Natural killer cell (primary cell): ENCODE measurements at regions not wholly inside any gene's neighbourhood (a gene's known extent, or its start where the extent isn't known, plus 50 kb on each side); places are given as distances from the start of the nearest gene placed in this dataset.

Source experiments
- ATAC-seq, 3 donors: fragments of 150-1000 bp in 2 of 3; fragments of 200-7000 bp in 1 of 3; cut with Tn5 transposase; 1 replicate in 1 of 3; 2 replicates in 2 of 3; pipeline ENCODE4 v1.10.0; 2021; ENCODE audit warnings: mild to moderate bottlenecking in 2 of 3, moderate library complexity in 2 of 3
- DNase-seq, 2 donors: peaks; one replicate each; pipeline versions ENCODE4 v3.0.0 to v3.0.0-alpha.2; 2013 to 2021; ENCODE audit warnings: mixed read lengths in 1 of 2
- H3K27ac ChIP-seq: one replicate; pipeline ENCODE4 v1.5.1; 2013; ENCODE audit warnings: mild to moderate bottlenecking, low read length
- H3K27me3 ChIP-seq: one replicate; pipeline ENCODE4 v1.6.1; 2013; ENCODE audit warnings: low read length; ENCODE audit not compliant: control insufficient read depth, insufficient read depth
- H3K36me3 ChIP-seq: one replicate; pipeline ENCODE4 v1.6.1; 2013; ENCODE audit warnings: low read length; ENCODE audit not compliant: control insufficient read depth, insufficient read depth
- H3K4me1 ChIP-seq: one replicate; pipeline ENCODE4 v1.6.1; 2013; ENCODE audit warnings: low read length; ENCODE audit not compliant: control insufficient read depth, insufficient read depth
- H3K4me3 ChIP-seq: one replicate; pipeline ENCODE4 v1.5.1; 2013; ENCODE audit warnings: low read length
- H3K9me3 ChIP-seq: one replicate; pipeline ENCODE4 v1.6.1; 2013; ENCODE audit warnings: low read length; ENCODE audit not compliant: control insufficient read depth, insufficient read depth
- H3K27ac Mint-ChIP-seq, 2 donors: one replicate each; pipeline ENCODE4 v1.8.0; 2022; ENCODE audit warnings: mild to moderate bottlenecking in 2 of 2, mixed read lengths in 2 of 2, moderate library complexity in 1 of 2
- H3K27me3 Mint-ChIP-seq, 2 donors: one replicate each; pipeline ENCODE4 v1.8.0; 2022; ENCODE audit warnings: low read depth in 2 of 2, mixed read lengths in 2 of 2
- H3K36me3 Mint-ChIP-seq: one replicate; pipeline ENCODE4 v1.8.0; 2022; ENCODE audit warnings: mixed read lengths
- H3K4me1 Mint-ChIP-seq, 2 donors: one replicate each; pipeline ENCODE4 v1.8.0; 2022; ENCODE audit warnings: mixed read lengths in 2 of 2
- H3K4me3 Mint-ChIP-seq: one replicate; pipeline ENCODE4 v1.8.0; 2022; ENCODE audit warnings: mild to moderate bottlenecking, moderate library complexity, mixed read lengths
- H3K9me3 Mint-ChIP-seq, 2 donors: one replicate each; pipeline ENCODE4 v1.8.0; 2022; ENCODE audit warnings: mixed read lengths in 2 of 2
- WGBS: methylation state at CpG from one replicate; pipeline ENCODE4 v1.1.7; 2013; ENCODE audit warnings: missing lambda C conversion rate; ENCODE audit not compliant: insufficient coverage; 5-methylcytosine and 5-hydroxymethylcytosine counted together
- intact Hi-C: fragments of 100-400 bp; cut with micrococcal nuclease; formaldehyde crosslinking; loops from one replicate; pipeline ENCODE4 v1.14.2; 2022
- TF ChIP-seq, protein P1 (sequence below): fragments of 200-600 bp; IDR thresholded peaks from one replicate; pipeline ENCODE4 v1.8.0; 2022; ENCODE audit warnings: antibody characterized with exemption

DNA sequence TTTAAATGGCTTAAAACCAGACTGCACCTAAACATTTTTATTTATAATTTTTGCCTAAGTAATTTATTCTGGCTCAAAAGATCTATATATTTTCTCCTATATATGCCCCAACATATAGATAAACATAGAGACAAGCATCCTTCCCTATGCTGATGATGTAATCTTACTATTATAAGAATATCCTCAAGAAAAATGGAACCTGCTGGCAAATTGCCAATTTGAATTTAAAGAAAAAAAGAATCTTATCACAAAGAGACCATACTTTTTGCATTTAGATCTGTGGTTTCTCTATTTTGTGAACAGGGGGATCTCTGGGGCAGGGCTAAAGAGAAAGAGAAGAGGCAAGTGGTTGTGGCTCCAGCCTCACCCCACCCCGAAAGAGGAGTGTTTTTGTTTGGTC lies 107.2 kb upstream of the CMC1 start:
- H3K4me1 ChIP-seq = no peaks in the 10 kb centered on the region
- no peak overlapping the region for H3K4me3 ChIP-seq
- no peaks in the 10 kb centered on the region for H3K9me3 Mint-ChIP-seq
- WGBS = no CpG with 5 or more reads among the region's 1 CpG
- DNase-seq = no peak
- H3K27me3 Mint-ChIP-seq = peaks cover 0 to 9% of the 10 kb centered on the region in 2 donors
- no peaks in the 10 kb centered on the region for H3K27me3 ChIP-seq
- TF ChIP-seq, protein P1, sequence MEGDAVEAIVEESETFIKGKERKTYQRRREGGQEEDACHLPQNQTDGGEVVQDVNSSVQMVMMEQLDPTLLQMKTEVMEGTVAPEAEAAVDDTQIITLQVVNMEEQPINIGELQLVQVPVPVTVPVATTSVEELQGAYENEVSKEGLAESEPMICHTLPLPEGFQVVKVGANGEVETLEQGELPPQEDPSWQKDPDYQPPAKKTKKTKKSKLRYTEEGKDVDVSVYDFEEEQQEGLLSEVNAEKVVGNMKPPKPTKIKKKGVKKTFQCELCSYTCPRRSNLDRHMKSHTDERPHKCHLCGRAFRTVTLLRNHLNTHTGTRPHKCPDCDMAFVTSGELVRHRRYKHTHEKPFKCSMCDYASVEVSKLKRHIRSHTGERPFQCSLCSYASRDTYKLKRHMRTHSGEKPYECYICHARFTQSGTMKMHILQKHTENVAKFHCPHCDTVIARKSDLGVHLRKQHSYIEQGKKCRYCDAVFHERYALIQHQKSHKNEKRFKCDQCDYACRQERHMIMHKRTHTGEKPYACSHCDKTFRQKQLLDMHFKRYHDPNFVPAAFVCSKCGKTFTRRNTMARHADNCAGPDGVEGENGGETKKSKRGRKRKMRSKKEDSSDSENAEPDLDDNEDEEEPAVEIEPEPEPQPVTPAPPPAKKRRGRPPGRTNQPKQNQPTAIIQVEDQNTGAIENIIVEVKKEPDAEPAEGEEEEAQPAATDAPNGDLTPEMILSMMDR = no peak
- no peak overlapping the region for H3K27ac Mint-ChIP-seq
- no peaks in the 10 kb centered on the region for H3K36me3 Mint-ChIP-seq
- H3K4me3 Mint-ChIP-seq = no peak overlapping the region
- intact Hi-C loops = no loop called here
- H3K9me3 ChIP-seq = no peaks in the 10 kb centered on the region
- no peak for ATAC-seq
- peaks cover 0 to 7% of the 10 kb centered on the region in 2 donors for H3K4me1 Mint-ChIP-seq
- H3K27ac ChIP-seq = no peak overlapping the region
- H3K36me3 ChIP-seq = no peaks in the 10 kb centered on the region

DNA sequence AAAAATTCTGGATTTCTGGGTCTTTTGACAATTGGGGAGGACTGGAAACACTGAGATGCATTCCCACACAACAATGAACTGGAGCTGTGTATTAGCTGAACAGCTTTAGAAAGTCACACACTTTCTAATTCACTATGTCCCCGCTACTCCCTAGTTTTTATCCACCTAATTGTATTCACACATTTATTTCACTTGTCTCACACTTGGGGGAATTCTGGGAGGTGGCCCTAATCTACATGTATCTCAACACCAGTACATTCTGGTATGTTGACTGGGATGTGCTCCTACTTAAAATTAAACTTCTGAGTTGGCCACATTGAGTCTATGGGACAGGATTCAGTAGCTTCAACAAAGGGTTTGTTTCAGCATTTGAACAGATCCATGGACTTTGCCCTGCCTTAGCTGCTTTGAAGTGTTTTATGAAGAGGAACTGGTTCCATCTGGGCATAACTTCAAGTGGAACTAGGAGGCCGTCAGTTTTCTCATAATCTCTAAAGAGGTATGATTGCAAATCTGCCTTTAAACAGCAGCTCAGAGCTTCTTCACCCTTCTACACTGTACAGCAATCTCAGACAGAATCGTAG lies 106.5 kb upstream of the CMC1 start:
- Histone ChIP-seq H3K27ac (no peak overlapping the region), H3K4me1 (no peaks in the 10 kb centered on the region), H3K36me3 (no peaks in the 10 kb centered on the region), H3K27me3 (no peaks in the 10 kb centered on the region), H3K4me3 (no peak overlapping the region), H3K9me3 (no peaks in the 10 kb centered on the region)
- Mint-ChIP-seq H3K9me3 (no peaks in the 10 kb centered on the region), H3K4me3 (no peak overlapping the region), H3K27ac (no peak overlapping the region), H3K4me1 (peaks cover 0 to 7% of the 10 kb centered on the region in 2 donors), H3K36me3 (no peaks in the 10 kb centered on the region), H3K27me3 (peaks cover 0 to 9% of the 10 kb centered on the region in 2 donors)
- ATAC-seq (no peak), DNase-seq (no peak)
- intact Hi-C loops = no loop called here
- TF ChIP-seq, protein P1 = no peak
- 89% methylated on average over 3 of the region's 3 CpGs for WGBS

DNA sequence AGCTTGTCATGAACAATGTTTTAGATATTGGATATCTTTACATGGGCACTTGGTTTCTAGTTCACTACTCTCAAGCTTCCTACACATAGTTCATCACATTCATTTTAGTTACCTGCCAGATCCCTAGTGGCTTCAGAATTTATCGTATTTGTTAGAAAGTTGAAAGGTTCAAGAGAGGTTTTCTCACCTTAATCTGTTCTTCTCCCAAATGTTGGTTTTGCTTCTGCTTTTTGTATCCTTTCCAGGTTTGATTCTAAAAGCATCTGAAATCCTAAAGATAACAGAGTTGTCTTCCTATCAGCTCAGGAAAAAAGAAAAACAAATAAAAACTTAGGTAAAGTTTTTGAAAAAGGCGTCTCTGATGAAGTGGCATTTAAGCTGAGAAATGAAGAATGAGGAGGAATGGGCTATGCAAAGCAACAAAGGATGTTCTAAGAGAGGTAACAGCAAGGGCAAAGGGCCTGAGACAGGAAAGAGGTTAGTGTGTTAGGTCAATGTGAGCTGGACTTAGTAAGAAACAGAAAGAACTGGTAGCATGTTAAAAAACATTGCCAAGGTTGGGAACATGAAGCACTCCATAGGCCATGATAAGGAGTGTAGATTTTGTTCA lies 104.7 kb upstream of the CMC1 start:
- Mint-ChIP-seq H3K9me3 (no peaks in the 10 kb centered on the region), H3K36me3 (no peaks in the 10 kb centered on the region), H3K27me3 (peaks cover 0 to 9% of the 10 kb centered on the region in 2 donors), H3K4me3 (no peak overlapping the region), H3K4me1 (peaks cover 0 to 7% of the 10 kb centered on the region in 2 donors), H3K27ac (no peak overlapping the region)
- no peaks in the 10 kb centered on the region for H3K9me3 ChIP-seq
- H3K4me3 ChIP-seq = no peak overlapping the region
- ATAC-seq = no peak
- H3K4me1 ChIP-seq = no peaks in the 10 kb centered on the region
- TF ChIP-seq, protein P1 = no peak
- no peaks in the 10 kb centered on the region for H3K27me3 ChIP-seq
- no peaks in the 10 kb centered on the region for H3K36me3 ChIP-seq
- no peak overlapping the region for H3K27ac ChIP-seq
- intact Hi-C loops = no loop called here
- no peak for DNase-seq
- WGBS = 85% methylated on average over 1 of the region's 2 CpGs
